ENCODE measurements at regions not wholly inside any gene's neighbourhood (a gene's known extent, or its start where the extent isn't known, plus 50 kb on each side); places are given as distances from the start of the nearest gene placed in this dataset.

GRCh38 chr10:62890395-62890794, 74.2 kb upstream of the EGR2 start:
- Histone ChIP-seq H3K27ac (ENCODE audit: low read depth, low read length) (no peak overlapping the region), H3K27me3 (ENCODE audit: control insufficient read depth, insufficient read depth, low read length) (no peaks in the 10 kb centered on the region), H3K36me3 (ENCODE audit: control insufficient read depth, insufficient read depth, low read length) (no peaks in the 10 kb centered on the region), H3K9ac (ENCODE audit: low read length) (no peak overlapping the region), H3K4me3 (ENCODE audit: low read length) (no peak overlapping the region), H3K4me1 (ENCODE audit: control insufficient read depth, insufficient read depth, low read length) (no peaks in the 10 kb centered on the region)

GRCh38 chr10:62887642-62888041, 71.5 kb upstream of the EGR2 start:
- H3K9ac ChIP-seq (ENCODE audit: low read length) = no peak overlapping the region
- H3K4me1 ChIP-seq (ENCODE audit: control insufficient read depth, insufficient read depth, low read length) = no peaks in the 10 kb centered on the region
- H3K4me3 ChIP-seq (ENCODE audit: low read length) = no peak overlapping the region
- no peaks in the 10 kb centered on the region for H3K36me3 ChIP-seq (ENCODE audit: control insufficient read depth, insufficient read depth, low read length)
- H3K27ac ChIP-seq (ENCODE audit: low read depth, low read length) = no peak overlapping the region
- no peaks in the 10 kb centered on the region for H3K27me3 ChIP-seq (ENCODE audit: control insufficient read depth, insufficient read depth, low read length)

- H3K27me3 ChIP-seq (ENCODE audit: control insufficient read depth, insufficient read depth, low read length) = no peaks in the 10 kb centered on the region
- H3K36me3 ChIP-seq (ENCODE audit: control insufficient read depth, insufficient read depth, low read length) = no peaks in the 10 kb centered on the region
- no peak overlapping the region for H3K4me3 ChIP-seq (ENCODE audit: low read length)
These were observed 69.7 kb upstream of the EGR2 start for GRCh38 chr10:62885684-62886461.

GRCh38 chr10:62880162-62880561, 64.0 kb upstream of the EGR2 start:
- Histone ChIP-seq H3K27me3 (ENCODE audit: control insufficient read depth, insufficient read depth, low read length) (peaks cover 3% of the 10 kb centered on the region), H3K9ac (ENCODE audit: low read length) (no peak overlapping the region), H3K4me1 (ENCODE audit: control insufficient read depth, insufficient read depth, low read length) (no peaks in the 10 kb centered on the region), H3K36me3 (ENCODE audit: control insufficient read depth, insufficient read depth, low read length) (no peaks in the 10 kb centered on the region), H3K27ac (ENCODE audit: low read depth, low read length) (no peak overlapping the region), H3K4me3 (ENCODE audit: low read length) (no peak overlapping the region)

More at GRCh38 chr10:62885684-62886461, 69.7 kb upstream of the EGR2 start:
- Histone ChIP-seq H3K27ac (ENCODE audit: low read depth, low read length) (no peak overlapping the region), H3K4me1 (ENCODE audit: control insufficient read depth, insufficient read depth, low read length) (no peaks in the 10 kb centered on the region), H3K9ac (ENCODE audit: low read length) (no peak overlapping the region)

- no peaks in the 10 kb centered on the region for H3K36me3 ChIP-seq (ENCODE audit: control insufficient read depth, insufficient read depth, low read length)
- H3K27ac ChIP-seq (ENCODE audit: low read depth, low read length) = no peak overlapping the region
- no peak overlapping the region for H3K9ac ChIP-seq (ENCODE audit: low read length)
- no peak overlapping the region for H3K4me3 ChIP-seq (ENCODE audit: low read length)
- H3K27me3 ChIP-seq (ENCODE audit: control insufficient read depth, insufficient read depth, low read length) = peaks cover 3% of the 10 kb centered on the region
- no peaks in the 10 kb centered on the region for H3K4me1 ChIP-seq (ENCODE audit: control insufficient read depth, insufficient read depth, low read length)
These were observed 57.7 kb upstream of the EGR2 start for GRCh38 chr10:62873866-62874265.

GRCh38 chr10:62870866-62871265, 54.7 kb upstream of the EGR2 start:
- Histone ChIP-seq H3K9ac (ENCODE audit: low read length) (no peak overlapping the region), H3K4me1 (ENCODE audit: control insufficient read depth, insufficient read depth, low read length) (no peaks in the 10 kb centered on the region), H3K36me3 (ENCODE audit: control insufficient read depth, insufficient read depth, low read length) (no peaks in the 10 kb centered on the region), H3K27ac (ENCODE audit: low read depth, low read length) (no peak overlapping the region), H3K4me3 (ENCODE audit: low read length) (no peak overlapping the region), H3K27me3 (ENCODE audit: control insufficient read depth, insufficient read depth, low read length) (no peaks in the 10 kb centered on the region)

GRCh38 chr10:62869958-62870357, 53.8 kb upstream of the EGR2 start:
- H3K9ac ChIP-seq (ENCODE audit: low read length) = no peak overlapping the region
- H3K4me1 ChIP-seq (ENCODE audit: control insufficient read depth, insufficient read depth, low read length) = no peaks in the 10 kb centered on the region
- no peaks in the 10 kb centered on the region for H3K27me3 ChIP-seq (ENCODE audit: control insufficient read depth, insufficient read depth, low read length)
- no peak overlapping the region for H3K27ac ChIP-seq (ENCODE audit: low read depth, low read length)
- no peaks in the 10 kb centered on the region for H3K36me3 ChIP-seq (ENCODE audit: control insufficient read depth, insufficient read depth, low read length)
- H3K4me3 ChIP-seq (ENCODE audit: low read length) = no peak overlapping the region

- no peak overlapping the region for H3K9ac ChIP-seq (ENCODE audit: low read length)
- H3K4me1 ChIP-seq (ENCODE audit: control insufficient read depth, insufficient read depth, low read length) = no peaks in the 10 kb centered on the region
- no peak overlapping the region for H3K4me3 ChIP-seq (ENCODE audit: low read length)
- no peaks in the 10 kb centered on the region for H3K36me3 ChIP-seq (ENCODE audit: control insufficient read depth, insufficient read depth, low read length)
- H3K27ac ChIP-seq (ENCODE audit: low read depth, low read length) = no peak overlapping the region
- no peaks in the 10 kb centered on the region for H3K27me3 ChIP-seq (ENCODE audit: control insufficient read depth, insufficient read depth, low read length)
These were observed 50.8 kb upstream of the EGR2 start for GRCh38 chr10:62866941-62867340.

- H3K9ac ChIP-seq (ENCODE audit: low read length) = no peak overlapping the region
- H3K27me3 ChIP-seq (ENCODE audit: control insufficient read depth, insufficient read depth, low read length) = no peaks in the 10 kb centered on the region
- no peak overlapping the region for H3K27ac ChIP-seq (ENCODE audit: low read depth, low read length)
- no peak overlapping the region for H3K4me3 ChIP-seq (ENCODE audit: low read length)
- no peaks in the 10 kb centered on the region for H3K4me1 ChIP-seq (ENCODE audit: control insufficient read depth, insufficient read depth, low read length)
- H3K36me3 ChIP-seq (ENCODE audit: control insufficient read depth, insufficient read depth, low read length) = no peaks in the 10 kb centered on the region
These were observed 50.3 kb upstream of the EGR2 start for GRCh38 chr10:62866451-62866850.
